NT2/D1 (cell line): ENCODE measurements at regions not wholly inside any gene's neighbourhood (a gene's known extent, or its start where the extent isn't known, plus 50 kb on each side); places are given as distances from the start of the nearest gene placed in this dataset.

Experiments used
- SUZ12 ChIP-seq: IDR thresholded peaks from 2 replicates; pipeline ENCODE4 v1.6.1; 2011; ENCODE audit not compliant: insufficient read length, insufficient read depth; ENCODE audit errors: extremely low read depth
- YY1 ChIP-seq: IDR thresholded peaks from 2 replicates; pipeline ENCODE4 v1.6.1; 2011; ENCODE audit not compliant: insufficient read length, insufficient read depth
- ZNF274 ChIP-seq: IDR thresholded peaks from 2 replicates; pipeline ENCODE4 v1.6.1; 2011; ENCODE audit warnings: mild to moderate bottlenecking, low read depth, low read length

GRCh38 chr14:31913370-31913769, 163.7 kb upstream of the ARHGAP5 start:
- TF ChIP-seq YY1, result no peak
- TF ChIP-seq SUZ12, result no peak
- TF ChIP-seq ZNF274, result no peak
